A172 (cell line): ENCODE measurements at regions not wholly inside any gene's neighbourhood (a gene's known extent, or its start where the extent isn't known, plus 50 kb on each side); places are given as distances from the start of the nearest gene placed in this dataset.
A peak's percentile ranks its signal among the peaks of the same experiment; 100 is the strongest.

Source experiments
- DNase-seq: peaks from one replicate; pipeline ENCODE4 v3.0.0-alpha.2; 2015; ENCODE audit warnings: low spot score

- no peak for DNase-seq
These were observed 128.4 kb upstream of the AP1S2 start for GRCh38 chrX:15983034-15983433.

DNA sequence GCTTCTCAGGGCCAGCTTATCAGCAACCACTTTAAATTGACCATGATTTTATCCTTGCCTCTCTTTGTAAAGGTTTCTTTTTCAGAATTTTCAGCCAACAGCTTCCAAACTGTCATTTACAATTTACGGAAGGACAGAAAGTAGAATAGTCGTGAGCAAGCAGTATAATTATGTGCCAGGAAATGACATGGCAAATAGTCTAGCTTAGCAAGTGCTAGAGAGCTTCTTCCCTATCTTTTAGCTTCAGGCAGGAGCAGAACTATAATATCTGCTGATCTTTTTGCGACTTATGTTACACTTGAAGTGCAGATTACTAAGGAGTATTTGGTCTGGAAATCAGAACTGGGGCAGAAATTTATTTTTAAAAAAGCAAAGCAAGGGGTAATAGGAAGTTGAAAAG, 123.0 kb upstream of the AP1S2 start:
- no peak for DNase-seq

DNA sequence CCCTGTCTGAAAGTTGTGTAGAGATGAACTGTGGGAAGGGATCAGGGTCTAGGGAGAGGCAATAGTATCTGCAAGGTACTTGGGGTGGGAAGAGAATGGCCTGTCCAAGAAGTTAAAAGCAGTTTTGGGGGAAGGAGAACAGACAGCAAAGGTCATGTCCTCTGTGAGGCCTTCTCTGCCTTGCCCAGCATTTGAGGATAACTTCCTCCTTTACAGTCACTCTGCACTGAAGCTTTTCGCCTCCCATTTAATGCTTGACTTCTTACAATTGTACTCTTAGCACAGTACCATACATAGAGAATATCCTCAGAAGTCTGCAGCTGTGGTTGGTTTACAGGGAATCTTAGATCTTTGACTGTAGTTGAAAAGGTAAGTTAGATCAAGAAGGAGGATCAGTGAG, 121.8 kb upstream of the AP1S2 start:
- DNase-seq: no peak

- no peak for DNase-seq
These were observed 119.3 kb upstream of the AP1S2 start for GRCh38 chrX:15973946-15974345.

- peak; percentile 62 for DNase-seq
These were observed 118.7 kb upstream of the AP1S2 start for GRCh38 chrX:15973299-15973698.

GRCh38 chrX:15971696-15972095, 117.1 kb upstream of the AP1S2 start:
- no peak for DNase-seq

GRCh38 chrX:15963858-15964257, 109.2 kb upstream of the AP1S2 start:
- DNase-seq: no peak

DNA sequence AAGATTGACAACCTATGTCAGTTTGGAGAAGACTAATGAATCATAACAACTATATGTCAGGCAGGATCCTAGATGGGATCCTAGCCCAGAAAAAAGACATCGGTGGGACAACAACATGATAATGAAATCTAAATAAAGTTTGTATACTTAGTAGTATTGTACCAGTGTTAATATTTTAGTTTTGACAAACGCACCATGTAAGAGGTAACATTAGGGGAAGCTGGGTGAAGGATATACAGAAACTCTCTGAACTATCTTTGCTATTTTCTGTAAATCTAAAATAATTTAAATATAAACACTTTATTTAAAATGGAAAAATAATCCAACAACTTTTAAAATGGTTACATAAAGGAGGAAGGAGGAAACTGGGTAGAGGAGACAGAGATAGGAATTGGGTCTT, 105.6 kb upstream of the AP1S2 start:
- no peak for DNase-seq

- DNase-seq: peak; percentile 81
These were observed 102.1 kb upstream of the AP1S2 start for GRCh38 chrX:15956681-15957080.

- no peak for DNase-seq
These were observed 99.2 kb upstream of the AP1S2 start for GRCh38 chrX:15953801-15954200.

GRCh38 chrX:15952212-15952611, 97.6 kb upstream of the AP1S2 start:
- no peak for DNase-seq

DNA sequence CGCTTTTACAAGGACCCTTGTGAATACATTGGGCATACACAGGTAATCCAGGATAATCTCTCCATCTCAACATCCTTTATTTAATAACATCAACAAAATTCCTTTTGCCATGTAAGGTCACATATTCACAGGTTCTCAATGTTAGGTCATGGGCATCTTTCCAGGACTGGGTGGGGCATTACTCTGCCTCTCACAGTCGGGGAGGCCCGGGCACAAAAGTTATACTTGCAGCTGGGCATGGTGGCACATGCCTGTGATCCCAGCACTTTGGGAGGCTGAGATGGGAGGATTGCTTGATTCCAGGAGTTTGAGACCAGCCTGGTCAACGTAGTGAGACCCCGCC, 93.7 kb upstream of the AP1S2 start:
- DNase-seq: no peak

DNA sequence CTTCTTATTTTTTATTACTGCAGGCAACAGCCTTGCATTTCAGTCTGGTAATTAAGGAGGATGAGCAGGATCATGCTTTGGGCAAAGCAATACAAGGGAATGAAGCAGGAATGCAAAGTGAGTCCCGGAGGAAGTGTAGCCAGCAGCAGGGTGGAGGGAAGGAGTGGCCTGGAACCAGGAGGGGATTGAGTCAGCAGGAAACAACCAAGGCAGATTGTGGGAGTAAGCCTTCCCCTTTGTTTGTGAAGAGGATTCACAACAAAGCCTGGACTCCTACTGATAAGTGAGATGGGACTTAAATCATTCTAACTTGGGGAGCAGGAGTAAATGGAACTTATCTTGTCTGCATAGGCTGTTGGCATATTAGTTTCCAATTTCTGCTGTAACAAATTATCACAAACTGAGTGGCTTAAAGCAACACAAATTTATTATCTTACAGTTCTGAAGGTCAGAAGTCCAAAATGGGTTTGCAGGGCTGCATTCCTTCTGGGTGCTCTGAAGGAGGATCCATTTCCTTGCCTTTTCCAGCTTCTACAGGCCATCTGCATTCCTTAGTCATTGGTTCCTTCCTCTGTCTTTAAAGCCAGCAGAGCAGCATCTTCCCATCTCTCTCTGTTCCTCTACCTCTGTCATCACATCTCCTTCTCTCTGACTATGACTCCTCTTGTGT, 93.2 kb upstream of the AP1S2 start:
- DNase-seq: peak; percentile 84

GRCh38 chrX:15946783-15947580, 92.4 kb upstream of the AP1S2 start:
- peak; percentile 92 for DNase-seq

- no peak for DNase-seq
These were observed 88.8 kb upstream of the AP1S2 start for GRCh38 chrX:15943391-15943790.

DNA sequence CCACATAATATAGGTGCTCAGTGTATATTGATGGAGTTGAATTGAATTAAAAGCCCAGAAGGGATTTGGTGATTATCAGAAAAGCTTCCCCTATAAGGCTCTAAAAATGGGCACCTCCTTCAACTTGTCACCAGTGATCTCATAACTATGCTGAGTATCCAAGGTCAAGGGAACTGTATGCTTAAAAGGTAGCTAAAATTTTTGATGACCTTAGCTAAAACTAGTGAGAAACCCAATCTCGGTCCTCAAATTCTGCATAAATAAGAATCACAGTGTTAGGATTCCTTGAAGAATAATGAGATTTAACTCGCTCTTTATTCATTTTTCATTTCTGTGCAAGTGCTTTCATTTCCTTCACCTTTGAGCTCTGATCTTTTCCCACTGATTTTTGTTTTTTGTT, 87.7 kb upstream of the AP1S2 start:
- DNase-seq: no peak

- no peak for DNase-seq
These were observed 85.1 kb upstream of the AP1S2 start for GRCh38 chrX:15939737-15940136.

- no peak for DNase-seq
These were observed 83.5 kb upstream of the AP1S2 start for GRCh38 chrX:15938072-15938471.

DNA sequence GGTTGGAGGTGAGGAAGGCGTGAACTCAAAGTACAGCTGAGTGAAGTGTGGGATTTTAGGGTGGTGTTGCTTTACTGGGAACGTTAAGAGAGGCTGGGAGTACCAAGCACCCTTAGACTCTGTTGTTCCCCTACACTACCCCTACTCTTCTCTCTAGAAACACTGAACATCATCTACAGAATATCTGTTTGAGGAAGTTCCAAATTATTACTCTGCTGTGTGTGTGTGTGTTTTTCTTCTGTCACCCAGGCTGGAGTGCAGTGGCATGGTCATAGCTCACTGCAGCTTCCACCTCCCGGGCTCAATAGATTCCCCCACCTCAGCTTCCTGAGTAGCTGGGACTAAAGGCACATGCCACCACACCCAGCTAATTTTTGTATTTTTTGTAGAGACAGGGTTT, 76.7 kb upstream of the AP1S2 start:
- no peak for DNase-seq

GRCh38 chrX:15930585-15930984, 76.0 kb upstream of the AP1S2 start:
- peak; percentile 56 for DNase-seq

GRCh38 chrX:15929194-15929593, 74.6 kb upstream of the AP1S2 start:
- no peak for DNase-seq

GRCh38 chrX:15926622-15927021, 72.0 kb upstream of the AP1S2 start:
- no peak for DNase-seq

- no peak for DNase-seq
These were observed 63.4 kb upstream of the AP1S2 start for GRCh38 chrX:15918003-15918402.

DNA sequence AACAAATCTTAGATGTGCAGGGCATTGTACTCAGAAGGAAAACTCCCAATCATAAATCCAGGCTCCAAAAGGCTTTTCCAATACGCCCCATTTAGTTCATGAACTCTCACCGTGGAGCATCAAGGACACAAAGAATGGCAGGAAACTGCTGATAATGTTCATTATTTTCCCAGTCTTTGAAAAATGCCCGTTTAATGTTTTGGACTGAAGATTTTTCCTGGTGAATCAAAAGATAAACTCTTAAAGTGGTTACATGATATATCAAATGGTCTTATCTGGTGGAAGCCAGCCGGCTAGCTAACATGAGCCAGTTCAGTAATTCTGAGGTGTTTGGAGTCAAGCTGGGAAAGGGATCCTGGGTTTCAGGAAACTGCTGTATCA, 62.1 kb upstream of the AP1S2 start:
- DNase-seq: no peak
